ENCODE measurements at regions not wholly inside any gene's neighbourhood (a gene's known extent, or its start where the extent isn't known, plus 50 kb on each side); places are given as distances from the start of the nearest gene placed in this dataset.
"Not testable (repeated sequence)": the region's sequence is repeated elsewhere in the genome, so short reads cannot be mapped to it uniquely, and the experiment has no call there.

DNA sequence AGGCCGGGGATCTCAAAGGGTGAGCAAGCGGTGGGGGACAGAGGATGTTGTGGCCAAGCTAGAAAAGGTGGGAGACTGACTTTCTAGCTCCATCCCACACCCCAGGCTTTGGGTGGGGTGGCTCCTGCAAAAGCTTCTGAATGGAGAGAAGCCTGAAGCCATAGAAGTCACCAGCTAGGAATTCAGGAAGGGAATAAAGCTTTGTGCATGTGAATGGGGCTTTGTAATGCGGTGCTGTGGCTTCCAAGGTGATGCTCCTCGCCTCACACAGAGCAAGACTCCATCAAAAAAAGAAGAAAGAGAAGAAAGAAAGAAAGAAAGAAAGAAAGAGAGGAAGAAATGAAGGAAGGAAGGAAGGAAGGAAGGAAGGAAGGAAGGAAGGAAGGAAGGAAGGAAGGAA, 237.0 kb downstream of the CDY2A start:
- TF ChIP-seq, protein P1, sequence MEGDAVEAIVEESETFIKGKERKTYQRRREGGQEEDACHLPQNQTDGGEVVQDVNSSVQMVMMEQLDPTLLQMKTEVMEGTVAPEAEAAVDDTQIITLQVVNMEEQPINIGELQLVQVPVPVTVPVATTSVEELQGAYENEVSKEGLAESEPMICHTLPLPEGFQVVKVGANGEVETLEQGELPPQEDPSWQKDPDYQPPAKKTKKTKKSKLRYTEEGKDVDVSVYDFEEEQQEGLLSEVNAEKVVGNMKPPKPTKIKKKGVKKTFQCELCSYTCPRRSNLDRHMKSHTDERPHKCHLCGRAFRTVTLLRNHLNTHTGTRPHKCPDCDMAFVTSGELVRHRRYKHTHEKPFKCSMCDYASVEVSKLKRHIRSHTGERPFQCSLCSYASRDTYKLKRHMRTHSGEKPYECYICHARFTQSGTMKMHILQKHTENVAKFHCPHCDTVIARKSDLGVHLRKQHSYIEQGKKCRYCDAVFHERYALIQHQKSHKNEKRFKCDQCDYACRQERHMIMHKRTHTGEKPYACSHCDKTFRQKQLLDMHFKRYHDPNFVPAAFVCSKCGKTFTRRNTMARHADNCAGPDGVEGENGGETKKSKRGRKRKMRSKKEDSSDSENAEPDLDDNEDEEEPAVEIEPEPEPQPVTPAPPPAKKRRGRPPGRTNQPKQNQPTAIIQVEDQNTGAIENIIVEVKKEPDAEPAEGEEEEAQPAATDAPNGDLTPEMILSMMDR (IDR thresholded peaks at IDR 0.05): not testable (repeated sequence)
- TF ChIP-seq POLR2A, POLR2AphosphoS5 (IDR thresholded peaks at IDR 0.05): not testable (repeated sequence)
